CD4-positive, alpha-beta T cell treated with Interleukin-17A for 1 hour (primary cell): ENCODE measurements at regions not wholly inside any gene's neighbourhood (a gene's known extent, or its start where the extent isn't known, plus 50 kb on each side); places are given as distances from the start of the nearest gene placed in this dataset.
"Not testable (repeated sequence)": the region's sequence is repeated elsewhere in the genome, so short reads cannot be mapped to it uniquely, and the experiment has no call there.

ENCODE experiments used
- DNase-seq: peaks from one replicate; pipeline ENCODE4 v3.0.0-alpha.2; 2020

GRCh38 chr7:81427461-81427860, 342.4 kb downstream of the HGF start:
- DNase-seq = no peak

- DNase-seq = no peak
These were observed 349.2 kb downstream of the HGF start for GRCh38 chr7:81420526-81421226.

- no peak for DNase-seq
These were observed 350.1 kb downstream of the HGF start for GRCh38 chr7:81419731-81420130.

GRCh38 chr7:81416659-81417058, 353.2 kb downstream of the HGF start:
- no peak for DNase-seq

- no peak for DNase-seq
These were observed 354.7 kb downstream of the HGF start for GRCh38 chr7:81415181-81415580.

GRCh38 chr7:81414411-81414810, 355.4 kb downstream of the HGF start:
- DNase-seq = no peak

GRCh38 chr7:81410471-81411117, 359.3 kb downstream of the HGF start:
- DNase-seq = no peak

- no peak for DNase-seq
These were observed 361.1 kb downstream of the HGF start for GRCh38 chr7:81408728-81409127.

GRCh38 chr7:81407094-81407493, 362.8 kb downstream of the HGF start:
- no peak for DNase-seq

GRCh38 chr7:81404669-81405068, 365.2 kb downstream of the HGF start:
- no peak for DNase-seq

- DNase-seq = no peak
These were observed 367.6 kb downstream of the HGF start for GRCh38 chr7:81402227-81402626.

- DNase-seq = no peak
These were observed 370.4 kb downstream of the HGF start for GRCh38 chr7:81399471-81399870.

GRCh38 chr7:81394029-81394428, 375.8 kb downstream of the HGF start:
- DNase-seq = no peak

GRCh38 chr7:81393018-81393417, 376.8 kb downstream of the HGF start:
- DNase-seq = no peak

GRCh38 chr7:81385370-81385769, 384.5 kb downstream of the HGF start:
- no peak for DNase-seq

- DNase-seq = no peak
These were observed 386.0 kb downstream of the HGF start for GRCh38 chr7:81383846-81384245.

- not testable (repeated sequence) for DNase-seq
These were observed 395.2 kb downstream of the HGF start for GRCh38 chr7:81374641-81375040.

- no peak for DNase-seq
These were observed 399.0 kb downstream of the HGF start for GRCh38 chr7:81370822-81371221.

GRCh38 chr7:81367326-81367931, 402.4 kb downstream of the HGF start:
- no peak for DNase-seq

- DNase-seq = no peak
These were observed 403.3 kb downstream of the HGF start for GRCh38 chr7:81366546-81366945.

GRCh38 chr7:81361769-81362312, 408.0 kb downstream of the HGF start:
- no peak for DNase-seq

- no peak for DNase-seq
These were observed 413.9 kb downstream of the HGF start for GRCh38 chr7:81355911-81356310.

GRCh38 chr7:81349044-81349443, 420.8 kb downstream of the HGF start:
- no peak for DNase-seq

- no peak for DNase-seq
These were observed 421.1 kb upstream of the SEMA3C start for GRCh38 chr7:81339946-81340345.
